ENCODE measurements at regions not wholly inside any gene's neighbourhood (a gene's known extent, or its start where the extent isn't known, plus 50 kb on each side); places are given as distances from the start of the nearest gene placed in this dataset.

DNA sequence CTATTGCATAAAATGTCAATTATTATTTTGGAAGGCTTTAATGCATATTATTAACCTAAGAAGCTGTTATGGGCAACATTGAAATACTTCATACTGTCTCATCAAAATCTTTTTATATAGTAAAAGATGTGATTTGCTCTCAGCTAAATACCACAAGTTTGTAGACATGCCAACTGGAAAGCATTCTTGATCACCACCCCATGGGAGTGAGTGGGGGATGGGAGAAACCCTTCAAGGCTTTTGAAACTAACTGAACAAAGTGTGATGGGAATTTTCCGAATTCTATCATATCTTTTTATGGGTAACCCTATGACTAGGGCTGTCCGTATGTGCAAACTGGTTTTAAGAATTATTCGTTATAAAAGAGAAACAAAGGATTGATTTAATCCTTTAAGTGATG is 377.3 kb upstream of the JAG1 start:
- TF ChIP-seq, protein P1, sequence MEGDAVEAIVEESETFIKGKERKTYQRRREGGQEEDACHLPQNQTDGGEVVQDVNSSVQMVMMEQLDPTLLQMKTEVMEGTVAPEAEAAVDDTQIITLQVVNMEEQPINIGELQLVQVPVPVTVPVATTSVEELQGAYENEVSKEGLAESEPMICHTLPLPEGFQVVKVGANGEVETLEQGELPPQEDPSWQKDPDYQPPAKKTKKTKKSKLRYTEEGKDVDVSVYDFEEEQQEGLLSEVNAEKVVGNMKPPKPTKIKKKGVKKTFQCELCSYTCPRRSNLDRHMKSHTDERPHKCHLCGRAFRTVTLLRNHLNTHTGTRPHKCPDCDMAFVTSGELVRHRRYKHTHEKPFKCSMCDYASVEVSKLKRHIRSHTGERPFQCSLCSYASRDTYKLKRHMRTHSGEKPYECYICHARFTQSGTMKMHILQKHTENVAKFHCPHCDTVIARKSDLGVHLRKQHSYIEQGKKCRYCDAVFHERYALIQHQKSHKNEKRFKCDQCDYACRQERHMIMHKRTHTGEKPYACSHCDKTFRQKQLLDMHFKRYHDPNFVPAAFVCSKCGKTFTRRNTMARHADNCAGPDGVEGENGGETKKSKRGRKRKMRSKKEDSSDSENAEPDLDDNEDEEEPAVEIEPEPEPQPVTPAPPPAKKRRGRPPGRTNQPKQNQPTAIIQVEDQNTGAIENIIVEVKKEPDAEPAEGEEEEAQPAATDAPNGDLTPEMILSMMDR (IDR thresholded peaks at IDR 0.05; ENCODE audit: insufficient read depth, low read length) = no peak
- DNase-seq (ENCODE audit: low read depth) = no peak
- H3K4me3 ChIP-seq (ENCODE audit: low read depth, low read length) = no peak overlapping the region

DNA sequence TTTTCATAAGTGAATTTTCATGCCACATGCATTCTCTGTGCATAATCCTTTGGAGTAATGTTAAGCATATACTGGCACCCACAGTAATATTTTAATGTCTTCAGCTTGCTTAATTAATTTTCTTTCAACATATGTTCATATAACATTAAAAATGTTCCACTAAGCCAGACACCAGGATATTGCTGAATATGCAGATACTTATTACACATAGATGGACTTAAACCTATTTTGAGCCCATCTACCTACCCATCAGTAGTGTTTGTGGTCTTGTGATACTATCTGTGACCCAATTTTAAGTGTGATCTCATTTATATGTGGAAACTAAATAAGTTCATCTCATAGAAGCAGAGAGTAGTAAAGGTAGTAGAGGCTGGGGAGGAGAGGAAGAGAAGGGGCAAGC is 379.5 kb upstream of the JAG1 start:
- H3K4me3 ChIP-seq (ENCODE audit: low read depth, low read length) = no peak overlapping the region
- TF ChIP-seq, protein P1 (IDR thresholded peaks at IDR 0.05; ENCODE audit: insufficient read depth, low read length) = no peak
- DNase-seq (ENCODE audit: low read depth) = no peak

DNA sequence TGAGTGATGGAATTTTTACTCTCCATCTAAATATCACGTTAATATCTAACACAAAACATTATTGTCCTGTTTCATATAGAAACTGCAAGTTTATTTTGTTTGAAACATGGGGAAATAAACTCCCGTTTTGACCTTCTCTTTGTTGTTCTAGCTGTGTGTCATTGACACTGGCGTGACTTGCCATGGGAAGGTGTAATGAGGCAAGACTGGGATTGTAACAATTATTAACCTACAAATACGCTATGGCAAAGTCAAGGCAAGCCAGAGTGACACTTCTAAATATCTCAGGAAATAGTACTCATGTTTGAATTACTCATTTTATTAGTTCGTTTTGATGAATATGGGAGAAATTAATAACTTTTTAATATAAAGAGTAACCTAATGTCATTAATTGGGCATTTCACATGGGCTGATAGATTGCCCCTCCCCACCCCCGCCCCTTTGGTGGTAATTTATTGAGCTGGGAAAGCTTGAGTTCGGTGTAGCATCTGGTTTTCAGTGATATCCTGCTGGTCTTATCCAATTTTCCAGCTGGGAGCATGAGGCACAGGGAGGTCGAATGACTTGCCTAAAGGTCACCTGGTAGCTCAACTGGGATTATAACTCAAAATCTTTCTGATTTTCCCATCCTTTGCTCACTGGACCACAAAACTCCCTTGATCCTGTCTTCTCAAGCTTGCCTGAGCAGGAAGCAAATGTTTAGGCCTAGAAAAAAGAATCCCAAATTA is 380.6 kb upstream of the JAG1 start:
- H3K4me3 ChIP-seq (ENCODE audit: low read depth, low read length) = no peak overlapping the region
- TF ChIP-seq, protein P1 (IDR thresholded peaks at IDR 0.05; ENCODE audit: insufficient read depth, low read length) = no peak
- DNase-seq (ENCODE audit: low read depth) = no peak

DNA sequence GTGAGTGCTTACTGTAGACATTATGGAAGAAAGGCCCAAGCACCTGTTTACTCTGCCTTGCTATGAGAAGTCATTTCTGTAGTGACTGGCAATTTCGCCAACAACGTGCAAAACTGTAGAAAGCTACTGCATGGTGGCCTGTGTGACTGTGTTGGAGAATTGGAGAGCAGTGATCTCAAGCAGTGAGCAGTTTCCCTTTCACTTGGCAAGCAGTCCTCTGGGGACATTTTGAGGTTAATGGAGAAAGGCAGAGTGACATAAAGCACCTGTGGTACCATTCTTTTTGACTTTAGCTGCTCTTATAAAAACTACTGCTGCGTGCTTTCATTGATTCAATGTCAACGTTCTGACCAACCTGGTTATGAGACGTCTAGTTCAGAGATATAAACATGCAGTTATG is 382.6 kb upstream of the JAG1 start:
- DNase-seq (ENCODE audit: low read depth) = no peak
- TF ChIP-seq, protein P1 (IDR thresholded peaks at IDR 0.05; ENCODE audit: insufficient read depth, low read length) = no peak
- no peak overlapping the region for H3K4me3 ChIP-seq (ENCODE audit: low read depth, low read length)

DNA sequence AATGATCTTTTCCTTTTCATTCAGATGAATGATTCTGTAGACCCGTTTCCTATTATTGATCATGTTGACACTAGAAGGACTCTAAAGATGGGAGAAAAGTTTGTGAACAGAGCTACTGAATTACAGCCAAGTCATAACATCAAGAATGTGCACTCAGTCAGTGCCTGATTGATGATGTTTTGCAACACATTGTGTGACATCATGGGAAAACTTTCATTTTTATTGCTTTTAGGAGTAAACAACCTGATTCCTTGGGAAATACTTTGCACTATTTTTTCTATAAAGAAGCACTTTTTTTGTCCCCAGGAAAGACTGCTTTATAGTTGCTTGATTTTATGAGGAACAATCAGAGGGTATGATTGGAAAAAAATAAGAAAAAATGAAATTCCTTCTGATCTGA is 383.8 kb upstream of the JAG1 start:
- peak; percentile 4 for DNase-seq (ENCODE audit: low read depth)
- no peak overlapping the region for H3K4me3 ChIP-seq (ENCODE audit: low read depth, low read length)
- TF ChIP-seq, protein P1 (IDR thresholded peaks at IDR 0.05; ENCODE audit: insufficient read depth, low read length) = no peak

DNA sequence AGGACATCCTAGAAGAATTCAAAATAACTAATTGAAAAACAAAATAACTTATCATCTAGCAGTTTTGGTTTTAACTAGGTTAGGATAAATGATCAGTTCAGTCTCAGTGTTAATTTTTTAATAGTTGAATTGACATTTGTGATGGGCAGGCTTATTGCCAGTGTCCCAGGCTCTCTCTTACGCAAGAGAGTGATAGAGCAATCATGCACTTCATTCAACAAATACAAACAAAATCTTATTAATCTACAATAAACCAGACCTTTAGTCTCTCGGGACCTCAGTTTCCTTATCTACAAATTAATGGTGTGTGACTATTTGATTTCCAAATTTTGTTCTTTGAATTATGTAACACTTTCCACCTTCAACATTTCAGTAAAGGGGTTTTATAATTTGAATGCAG is 385.9 kb upstream of the JAG1 start:
- TF ChIP-seq, protein P1 (IDR thresholded peaks at IDR 0.05; ENCODE audit: insufficient read depth, low read length) = no peak
- H3K4me3 ChIP-seq (ENCODE audit: low read depth, low read length) = no peak overlapping the region
- DNase-seq (ENCODE audit: low read depth) = no peak

Measured in fibroblast of the aortic adventitia (primary cell).